ENCODE measurements at regions not wholly inside any gene's neighbourhood (a gene's known extent, or its start where the extent isn't known, plus 50 kb on each side); places are given as distances from the start of the nearest gene placed in this dataset.

- no peak for DNase-seq
- no peaks in the 10 kb centered on the region for H3K36me3 Mint-ChIP-seq (ENCODE audit: unreplicated experiment)
- TF ChIP-seq, protein P1, sequence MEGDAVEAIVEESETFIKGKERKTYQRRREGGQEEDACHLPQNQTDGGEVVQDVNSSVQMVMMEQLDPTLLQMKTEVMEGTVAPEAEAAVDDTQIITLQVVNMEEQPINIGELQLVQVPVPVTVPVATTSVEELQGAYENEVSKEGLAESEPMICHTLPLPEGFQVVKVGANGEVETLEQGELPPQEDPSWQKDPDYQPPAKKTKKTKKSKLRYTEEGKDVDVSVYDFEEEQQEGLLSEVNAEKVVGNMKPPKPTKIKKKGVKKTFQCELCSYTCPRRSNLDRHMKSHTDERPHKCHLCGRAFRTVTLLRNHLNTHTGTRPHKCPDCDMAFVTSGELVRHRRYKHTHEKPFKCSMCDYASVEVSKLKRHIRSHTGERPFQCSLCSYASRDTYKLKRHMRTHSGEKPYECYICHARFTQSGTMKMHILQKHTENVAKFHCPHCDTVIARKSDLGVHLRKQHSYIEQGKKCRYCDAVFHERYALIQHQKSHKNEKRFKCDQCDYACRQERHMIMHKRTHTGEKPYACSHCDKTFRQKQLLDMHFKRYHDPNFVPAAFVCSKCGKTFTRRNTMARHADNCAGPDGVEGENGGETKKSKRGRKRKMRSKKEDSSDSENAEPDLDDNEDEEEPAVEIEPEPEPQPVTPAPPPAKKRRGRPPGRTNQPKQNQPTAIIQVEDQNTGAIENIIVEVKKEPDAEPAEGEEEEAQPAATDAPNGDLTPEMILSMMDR (IDR thresholded peaks at IDR 0.05; ENCODE audit: partially characterized antibody, unreplicated experiment), result no peak
- no peak overlapping the region for H3K27ac Mint-ChIP-seq (ENCODE audit: unreplicated experiment)
- H3K27me3 Mint-ChIP-seq (ENCODE audit: unreplicated experiment), result no peaks in the 10 kb centered on the region
- H3K9me3 Mint-ChIP-seq (ENCODE audit: unreplicated experiment), result peaks cover 1% of the 10 kb centered on the region
- H3K4me1 Mint-ChIP-seq (ENCODE audit: low read depth, unreplicated experiment), result peaks cover 14% of the 10 kb centered on the region
- no peak overlapping the region for H3K4me3 Mint-ChIP-seq (ENCODE audit: unreplicated experiment)
Observed at GRCh38 chr17:71825687-71826086, 295.1 kb upstream of the SOX9 start.

GRCh38 chr17:71828182-71828596 lies 292.6 kb upstream of the SOX9 start:
- no peaks in the 10 kb centered on the region for H3K27me3 Mint-ChIP-seq (ENCODE audit: unreplicated experiment)
- H3K36me3 Mint-ChIP-seq (ENCODE audit: unreplicated experiment), result no peaks in the 10 kb centered on the region
- TF ChIP-seq, protein P1 (IDR thresholded peaks at IDR 0.05; ENCODE audit: partially characterized antibody, unreplicated experiment), result no peak
- H3K4me1 Mint-ChIP-seq (ENCODE audit: low read depth, unreplicated experiment), result peaks cover 21% of the 10 kb centered on the region
- H3K4me3 Mint-ChIP-seq (ENCODE audit: unreplicated experiment), result peak overlapping the region; percentile 6
- H3K9me3 Mint-ChIP-seq (ENCODE audit: unreplicated experiment), result peaks cover 1% of the 10 kb centered on the region
- peak; percentile 70 for DNase-seq
- no peak overlapping the region for H3K27ac Mint-ChIP-seq (ENCODE audit: unreplicated experiment)

DNA sequence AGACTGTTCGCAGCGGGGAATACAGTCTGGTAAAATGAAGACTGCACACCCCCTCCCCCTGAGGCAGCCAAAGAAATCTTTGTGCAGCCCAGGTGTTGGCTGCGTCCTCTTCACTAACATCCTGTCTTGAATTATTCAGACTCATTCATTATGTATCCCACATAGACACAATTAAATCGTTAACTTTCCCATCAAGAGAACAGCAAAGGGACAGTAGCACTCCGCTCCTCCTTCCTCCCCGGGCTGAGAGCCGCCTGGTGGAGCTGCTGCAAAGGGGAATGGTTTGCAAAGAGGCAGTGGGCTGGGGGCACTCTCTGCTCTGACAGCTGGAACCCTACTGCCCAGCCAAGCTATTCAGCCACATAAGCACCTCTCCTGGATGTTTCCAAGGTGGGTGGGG lies 290.0 kb upstream of the SOX9 start:
- peak; percentile 57 for DNase-seq
- H3K9me3 Mint-ChIP-seq (ENCODE audit: unreplicated experiment), result peaks cover under 1% of the 10 kb centered on the region
- no peak overlapping the region for H3K27ac Mint-ChIP-seq (ENCODE audit: unreplicated experiment)
- H3K36me3 Mint-ChIP-seq (ENCODE audit: unreplicated experiment), result no peaks in the 10 kb centered on the region
- no peak overlapping the region for H3K4me3 Mint-ChIP-seq (ENCODE audit: unreplicated experiment)
- TF ChIP-seq, protein P1 (IDR thresholded peaks at IDR 0.05; ENCODE audit: partially characterized antibody, unreplicated experiment), result no peak
- peaks cover 21% of the 10 kb centered on the region for H3K4me1 Mint-ChIP-seq (ENCODE audit: low read depth, unreplicated experiment)
- H3K27me3 Mint-ChIP-seq (ENCODE audit: unreplicated experiment), result no peaks in the 10 kb centered on the region

- Mint-ChIP-seq H3K4me1 (ENCODE audit: low read depth, unreplicated experiment) (peaks cover 8% of the 10 kb centered on the region), H3K27me3 (ENCODE audit: unreplicated experiment) (peaks cover 4% of the 10 kb centered on the region), H3K4me3 (ENCODE audit: unreplicated experiment) (no peak overlapping the region), H3K36me3 (ENCODE audit: unreplicated experiment) (no peaks in the 10 kb centered on the region), H3K27ac (ENCODE audit: unreplicated experiment) (no peak overlapping the region), H3K9me3 (ENCODE audit: unreplicated experiment) (no peaks in the 10 kb centered on the region)
- DNase-seq, result no peak
- TF ChIP-seq, protein P1 (IDR thresholded peaks at IDR 0.05; ENCODE audit: partially characterized antibody, unreplicated experiment), result no peak
Observed at GRCh38 chr17:71842986-71843385, 277.8 kb upstream of the SOX9 start.

DNA sequence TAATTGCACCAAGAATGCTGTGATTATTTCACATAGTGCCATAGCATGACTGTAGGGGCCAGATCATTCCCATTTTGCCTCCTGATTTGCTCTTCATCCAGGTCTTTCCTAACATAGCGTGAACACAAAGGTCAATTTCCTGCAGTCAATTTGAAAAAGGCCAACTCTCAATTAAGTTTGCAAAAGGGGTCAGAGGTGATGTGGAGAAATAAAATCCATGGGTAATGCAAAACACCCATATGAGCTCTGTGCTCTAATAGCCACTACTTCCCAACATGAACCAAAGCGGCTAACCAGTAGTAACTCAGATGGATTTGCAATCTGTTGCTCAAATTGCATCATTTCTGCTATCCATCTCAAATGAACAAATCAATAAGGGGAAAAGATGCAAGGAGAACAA lies 275.5 kb upstream of the SOX9 start:
- Mint-ChIP-seq H3K27me3 (ENCODE audit: unreplicated experiment) (peaks cover 2% of the 10 kb centered on the region), H3K36me3 (ENCODE audit: unreplicated experiment) (no peaks in the 10 kb centered on the region), H3K4me1 (ENCODE audit: low read depth, unreplicated experiment) (peaks cover 8% of the 10 kb centered on the region), H3K4me3 (ENCODE audit: unreplicated experiment) (no peak overlapping the region), H3K27ac (ENCODE audit: unreplicated experiment) (peak overlapping the region; percentile 62), H3K9me3 (ENCODE audit: unreplicated experiment) (no peaks in the 10 kb centered on the region)
- no peak for DNase-seq
- TF ChIP-seq, protein P1 (IDR thresholded peaks at IDR 0.05; ENCODE audit: partially characterized antibody, unreplicated experiment), result no peak

Data from glutamatergic neuron (in vitro differentiated cells).